ENCODE measurements at regions not wholly inside any gene's neighbourhood (a gene's known extent, or its start where the extent isn't known, plus 50 kb on each side); places are given as distances from the start of the nearest gene placed in this dataset.
"Not testable (repeated sequence)": the region's sequence is repeated elsewhere in the genome, so short reads cannot be mapped to it uniquely, and the experiment has no call there.

- no peak for DNase-seq (ENCODE audit: low read depth)
These were observed 85.9 kb upstream of the GSE1 start for GRCh38 chr16:85527042-85527766.

GRCh38 chr16:85527767-85528297, 85.3 kb upstream of the GSE1 start:
- DNase-seq (ENCODE audit: low read depth) = no peak

- DNase-seq (ENCODE audit: low read depth) = peak; percentile 26
These were observed 84.4 kb upstream of the GSE1 start for GRCh38 chr16:85528528-85529387.

- DNase-seq (ENCODE audit: low read depth) = no peak
These were observed 83.4 kb upstream of the GSE1 start for GRCh38 chr16:85529489-85530369.

GRCh38 chr16:85530370-85530739, 82.8 kb upstream of the GSE1 start:
- no peak for DNase-seq (ENCODE audit: low read depth)

- DNase-seq (ENCODE audit: low read depth) = no peak
These were observed 81.6 kb upstream of the GSE1 start for GRCh38 chr16:85531516-85531915.

- no peak for DNase-seq (ENCODE audit: low read depth)
These were observed 81.0 kb upstream of the GSE1 start for GRCh38 chr16:85532147-85532546.

- DNase-seq (ENCODE audit: low read depth) = not testable (repeated sequence)
These were observed 79.5 kb upstream of the GSE1 start for GRCh38 chr16:85533593-85533992.

- DNase-seq (ENCODE audit: low read depth) = no peak
These were observed 78.4 kb upstream of the GSE1 start for GRCh38 chr16:85534536-85535351.

GRCh38 chr16:85535352-85536072, 77.6 kb upstream of the GSE1 start:
- DNase-seq (ENCODE audit: low read depth) = no peak

GRCh38 chr16:85536073-85536410, 77.1 kb upstream of the GSE1 start:
- no peak for DNase-seq (ENCODE audit: low read depth)

GRCh38 chr16:85536411-85537330, 76.5 kb upstream of the GSE1 start:
- DNase-seq (ENCODE audit: low read depth) = no peak

GRCh38 chr16:85537331-85537788, 75.8 kb upstream of the GSE1 start:
- no peak for DNase-seq (ENCODE audit: low read depth)

- DNase-seq (ENCODE audit: low read depth) = no peak
These were observed 75.2 kb upstream of the GSE1 start for GRCh38 chr16:85537795-85538401.

GRCh38 chr16:85539084-85539483, 74.0 kb upstream of the GSE1 start:
- DNase-seq (ENCODE audit: low read depth) = no peak

GRCh38 chr16:85539629-85540291, 73.4 kb upstream of the GSE1 start:
- no peak for DNase-seq (ENCODE audit: low read depth)

- DNase-seq (ENCODE audit: low read depth) = no peak
These were observed 71.9 kb upstream of the GSE1 start for GRCh38 chr16:85541181-85541580.

GRCh38 chr16:85541619-85541979, 71.5 kb upstream of the GSE1 start:
- no peak for DNase-seq (ENCODE audit: low read depth)

Data from ELR (cell line).